DND-41 (cell line): ENCODE measurements at regions not wholly inside any gene's neighbourhood (a gene's known extent, or its start where the extent isn't known, plus 50 kb on each side); places are given as distances from the start of the nearest gene placed in this dataset.

ENCODE experiments used
- ATAC-seq: fragments of 200-7000 bp; cut with Tn5 transposase; 3 replicates; pipeline ENCODE4 v1.9.1; 2021; ENCODE audit warnings: low read depth; ENCODE audit not compliant: insufficient read depth
- DNase-seq: peaks from one replicate; pipeline ENCODE4 v3.0.0-alpha.2; 2020
- H2AFZ ChIP-seq: 2 replicates; pipeline ENCODE4 v1.6.0; 2012; ENCODE audit warnings: low read depth, low read length
- H3K27ac ChIP-seq: 2 replicates; pipeline ENCODE4 v1.5.1; 2012; ENCODE audit warnings: low read length, inconsistent platforms
- H3K27me3 ChIP-seq: fragments of 200-600 bp; sonication (generic); 2 replicates; pipeline ENCODE4 v1.6.0; 2012; ENCODE audit warnings: low read length, mild to moderate bottlenecking, inconsistent platforms; ENCODE audit not compliant: insufficient read depth, poor library complexity
- H3K36me3 ChIP-seq: 2 replicates; pipeline ENCODE4 v1.5.1; 2012; ENCODE audit warnings: low read length, inconsistent platforms; ENCODE audit not compliant: insufficient read depth
- H3K4me1 ChIP-seq: 2 replicates; pipeline ENCODE4 v1.5.1; 2012; ENCODE audit warnings: mild to moderate bottlenecking, low read length; ENCODE audit not compliant: insufficient read depth
- H3K4me2 ChIP-seq: 2 replicates; pipeline ENCODE4 v1.6.0; 2012; ENCODE audit warnings: mild to moderate bottlenecking, moderate library complexity, low read length, inconsistent platforms; ENCODE audit not compliant: insufficient read depth
- H3K4me3 ChIP-seq, 2 experiments: fragments of 200-600 bp in 1 of 2; shearing (Covaris generic) in 1 of 2; 2 replicates each; pipeline ENCODE4 v1.5.1; 2012 to 2016; ENCODE audit warnings: inconsistent platforms in 2 of 2, low read length in 2 of 2, mild to moderate bottlenecking in 2 of 2, low read depth in 1 of 2, moderate library complexity in 1 of 2
- H3K79me2 ChIP-seq: 2 replicates; pipeline ENCODE4 v1.6.0; 2012; ENCODE audit warnings: low read length, inconsistent platforms; ENCODE audit not compliant: insufficient read depth
- H3K9ac ChIP-seq: 2 replicates; pipeline ENCODE4 v1.6.0; 2012; ENCODE audit warnings: low read depth, mild to moderate bottlenecking, inconsistent platforms, low read length, moderate library complexity
- H3K9me3 ChIP-seq: 2 replicates; pipeline ENCODE4 v1.5.1; 2012; ENCODE audit warnings: low read length, moderate library complexity, mild to moderate bottlenecking, inconsistent platforms; ENCODE audit not compliant: insufficient read depth, severe bottlenecking
- H4K20me1 ChIP-seq: 2 replicates; pipeline ENCODE4 v1.6.0; 2012; ENCODE audit warnings: low read length; ENCODE audit not compliant: insufficient read depth
- EZH2 ChIP-seq: IDR thresholded peaks from 3 replicates; pipeline ENCODE4 v1.6.1; 2012; ENCODE audit warnings: borderline replicate concordance, low read depth, mild to moderate bottlenecking, moderate library complexity, low read length, inconsistent platforms; ENCODE audit not compliant: severe bottlenecking
- TF ChIP-seq, protein P1 (sequence below): IDR thresholded peaks from 2 replicates; pipeline ENCODE4 v1.5.1; 2012; ENCODE audit warnings: borderline replicate concordance, low read length, moderate library complexity, mild to moderate bottlenecking; ENCODE audit not compliant: poor library complexity, severe bottlenecking; ENCODE audit errors: extremely low read depth

DNA sequence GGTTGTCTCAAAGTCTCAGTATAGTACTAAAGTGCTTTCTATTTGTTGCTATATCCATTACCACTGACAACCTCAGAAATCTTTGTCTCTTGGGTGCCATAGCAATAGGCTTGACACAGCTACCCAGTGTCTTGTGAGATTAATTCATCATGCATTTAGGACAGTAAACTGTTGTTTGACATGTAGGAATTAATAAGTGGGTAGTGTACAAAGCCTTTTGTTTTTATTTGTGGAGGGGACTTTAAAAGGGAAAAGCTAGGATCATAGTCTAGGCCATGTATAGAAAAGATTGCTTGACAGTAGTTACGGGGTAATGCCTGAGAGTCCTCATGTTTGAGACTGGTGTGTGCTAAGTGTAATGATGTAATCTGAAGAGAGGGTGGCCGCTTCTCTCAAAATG is 102.6 kb upstream of the AGR3 start:
- Histone ChIP-seq H3K4me2 (no peak overlapping the region), H3K36me3 (no peaks in the 10 kb centered on the region), H4K20me1 (no peaks in the 10 kb centered on the region), H3K9ac (no peak overlapping the region), H3K79me2 (no peaks in the 10 kb centered on the region), H3K4me1 (peaks cover 10% of the 10 kb centered on the region), H3K4me3 (no peak overlapping the region), H3K27ac (no peak overlapping the region), H3K27me3 (no peaks in the 10 kb centered on the region), H3K9me3 (no peaks in the 10 kb centered on the region), H2AFZ (no peak overlapping the region)
- DNase-seq (no peak), ATAC-seq (no peak)
- TF ChIP-seq EZH2: no peak
- TF ChIP-seq, protein P1, sequence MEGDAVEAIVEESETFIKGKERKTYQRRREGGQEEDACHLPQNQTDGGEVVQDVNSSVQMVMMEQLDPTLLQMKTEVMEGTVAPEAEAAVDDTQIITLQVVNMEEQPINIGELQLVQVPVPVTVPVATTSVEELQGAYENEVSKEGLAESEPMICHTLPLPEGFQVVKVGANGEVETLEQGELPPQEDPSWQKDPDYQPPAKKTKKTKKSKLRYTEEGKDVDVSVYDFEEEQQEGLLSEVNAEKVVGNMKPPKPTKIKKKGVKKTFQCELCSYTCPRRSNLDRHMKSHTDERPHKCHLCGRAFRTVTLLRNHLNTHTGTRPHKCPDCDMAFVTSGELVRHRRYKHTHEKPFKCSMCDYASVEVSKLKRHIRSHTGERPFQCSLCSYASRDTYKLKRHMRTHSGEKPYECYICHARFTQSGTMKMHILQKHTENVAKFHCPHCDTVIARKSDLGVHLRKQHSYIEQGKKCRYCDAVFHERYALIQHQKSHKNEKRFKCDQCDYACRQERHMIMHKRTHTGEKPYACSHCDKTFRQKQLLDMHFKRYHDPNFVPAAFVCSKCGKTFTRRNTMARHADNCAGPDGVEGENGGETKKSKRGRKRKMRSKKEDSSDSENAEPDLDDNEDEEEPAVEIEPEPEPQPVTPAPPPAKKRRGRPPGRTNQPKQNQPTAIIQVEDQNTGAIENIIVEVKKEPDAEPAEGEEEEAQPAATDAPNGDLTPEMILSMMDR: no peak

DNA sequence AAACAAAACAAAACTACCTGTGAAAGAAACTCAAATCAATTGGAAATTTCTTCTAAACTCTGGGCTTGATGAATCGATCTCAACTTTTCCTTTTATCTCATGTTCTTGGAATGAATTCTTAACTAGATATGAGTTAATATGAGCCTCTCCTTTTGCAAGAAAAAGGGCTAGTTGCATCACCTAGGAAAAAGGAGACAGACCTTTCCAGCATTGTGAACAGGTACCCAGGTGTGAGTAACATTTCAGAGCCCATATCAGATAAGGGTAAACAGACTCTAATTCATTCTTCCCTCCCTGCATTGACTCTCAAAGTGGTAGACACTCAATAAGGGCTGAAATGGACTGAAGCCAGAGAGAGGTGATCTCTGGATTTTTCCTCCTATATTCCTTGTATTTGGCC is 103.8 kb upstream of the AGR3 start:
- DNase-seq: no peak
- TF ChIP-seq, protein P1: no peak
- TF ChIP-seq EZH2: no peak
- Histone ChIP-seq H3K36me3 (no peaks in the 10 kb centered on the region), H3K27ac (no peak overlapping the region), H4K20me1 (no peaks in the 10 kb centered on the region), H3K4me2 (no peak overlapping the region), H3K27me3 (no peaks in the 10 kb centered on the region), H3K79me2 (no peaks in the 10 kb centered on the region), H3K9me3 (no peaks in the 10 kb centered on the region), H3K4me3 (no peak overlapping the region), H2AFZ (no peak overlapping the region), H3K9ac (no peak overlapping the region), H3K4me1 (peaks cover 10% of the 10 kb centered on the region)
- ATAC-seq: no peak

DNA sequence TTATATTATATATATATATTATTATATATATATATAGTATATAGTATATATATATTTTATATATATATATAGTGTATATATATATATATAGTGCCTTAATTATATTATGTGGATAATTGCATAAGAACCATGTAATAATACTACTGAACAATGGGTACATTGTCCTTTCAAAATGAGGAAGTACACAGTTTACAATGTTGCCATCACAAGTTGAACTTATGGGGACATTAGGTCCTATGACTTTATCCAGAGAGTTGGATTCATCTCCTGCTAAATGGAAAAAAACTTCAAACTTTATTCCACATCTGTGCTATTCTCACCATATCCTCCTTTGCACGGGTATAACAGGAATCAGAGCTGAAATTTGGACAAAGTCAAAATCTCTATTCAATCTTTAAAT is 105.0 kb upstream of the AGR3 start:
- ATAC-seq: no peak
- DNase-seq: no peak
- TF ChIP-seq, protein P1: no peak
- TF ChIP-seq EZH2: no peak

More for the DNA sequence above, 105.0 kb upstream of the AGR3 start:
- Histone ChIP-seq H3K79me2 (no peaks in the 10 kb centered on the region), H3K4me3 (no peak overlapping the region), H3K36me3 (no peaks in the 10 kb centered on the region), H3K4me2 (no peak overlapping the region), H4K20me1 (no peaks in the 10 kb centered on the region), H3K27ac (no peak overlapping the region), H2AFZ (no peak overlapping the region), H3K27me3 (no peaks in the 10 kb centered on the region), H3K9me3 (no peaks in the 10 kb centered on the region), H3K9ac (no peak overlapping the region), H3K4me1 (peaks cover 10% of the 10 kb centered on the region)
